CD4-positive, alpha-beta T cell treated with Interferon alpha-2 for 1 hour (primary cell): ENCODE measurements at regions not wholly inside any gene's neighbourhood (a gene's known extent, or its start where the extent isn't known, plus 50 kb on each side); places are given as distances from the start of the nearest gene placed in this dataset.

Experiments used
- DNase-seq, 2 donors: peaks; one replicate each; pipeline ENCODE4 v3.0.0-alpha.2; 2020 to 2022

- DNase-seq: no peak
Observed at GRCh38 chr10:6305401-6306321, 102.9 kb downstream of the PFKFB3 start.

- DNase-seq: no peak
Observed at GRCh38 chr10:6306917-6307316, 104.2 kb downstream of the PFKFB3 start.

- no peak for DNase-seq
Observed at GRCh38 chr10:6309816-6310215, 107.1 kb downstream of the PFKFB3 start.

- DNase-seq: no peak
Observed at GRCh38 chr10:6310977-6311376, 108.2 kb downstream of the PFKFB3 start.

- DNase-seq: no peak
Observed at GRCh38 chr10:6311700-6312330, 109.1 kb downstream of the PFKFB3 start.

GRCh38 chr10:6312636-6313035 lies 109.9 kb downstream of the PFKFB3 start:
- no peak for DNase-seq

GRCh38 chr10:6313111-6313895 lies 110.6 kb downstream of the PFKFB3 start:
- DNase-seq: no peak

GRCh38 chr10:6314620-6315205 lies 112.0 kb downstream of the PFKFB3 start:
- no peak for DNase-seq

GRCh38 chr10:6319119-6319518 lies 116.4 kb downstream of the PFKFB3 start:
- DNase-seq: no peak

GRCh38 chr10:6320320-6321010 lies 117.7 kb downstream of the PFKFB3 start:
- DNase-seq: peak in 1 of 2 donors; percentile 39

- no peak for DNase-seq
Observed at GRCh38 chr10:6321880-6322279, 119.1 kb downstream of the PFKFB3 start.

GRCh38 chr10:6322805-6323204 lies 120.1 kb downstream of the PFKFB3 start:
- no peak for DNase-seq

GRCh38 chr10:6327961-6328698 lies 125.4 kb downstream of the PFKFB3 start:
- no peak for DNase-seq

GRCh38 chr10:6328699-6329423 lies 126.1 kb downstream of the PFKFB3 start:
- no peak for DNase-seq

GRCh38 chr10:6333086-6333485 lies 130.4 kb downstream of the PFKFB3 start:
- no peak for DNase-seq

- no peak for DNase-seq
Observed at GRCh38 chr10:6333973-6334372, 131.2 kb downstream of the PFKFB3 start.

- DNase-seq: no peak
Observed at GRCh38 chr10:6336016-6336415, 133.3 kb downstream of the PFKFB3 start.

GRCh38 chr10:6337382-6337781 lies 134.7 kb downstream of the PFKFB3 start:
- no peak for DNase-seq

GRCh38 chr10:6338361-6338760 lies 135.6 kb downstream of the PFKFB3 start:
- DNase-seq: no peak

GRCh38 chr10:6339891-6340290 lies 137.2 kb downstream of the PFKFB3 start:
- DNase-seq: no peak

GRCh38 chr10:6342096-6342685 lies 139.5 kb downstream of the PFKFB3 start:
- no peak for DNase-seq
